A673 (cell line): ENCODE measurements at regions not wholly inside any gene's neighbourhood (a gene's known extent, or its start where the extent isn't known, plus 50 kb on each side); places are given as distances from the start of the nearest gene placed in this dataset.

Experiments
- BruUV-seq: library from RNA; stranded (reverse); fragments of 400-500 nt; replicated peaks from 2 replicates; lab custom pipeline; 2021; lab: Mats Ljungman, UMichigan
- CTCF ChIA-PET: fragments of 300-600 bp; sonication (Branson Sonifier 250); formaldehyde crosslinking; loops from one replicate; lab custom pipeline; 2022; ENCODE audit warnings: antibody characterized with exemption; lab: Charles Lee
- POLR2A ChIA-PET: fragments of 300-600 bp; sonication (Branson Sonifier 250); formaldehyde crosslinking; loops from one replicate; lab custom pipeline; 2022; ENCODE audit warnings: antibody characterized with exemption; ENCODE audit not compliant: low non-redundant PET; lab: Charles Lee
- DNase-seq: peaks from one replicate; pipeline ENCODE4 v3.0.0-alpha.2; 2015; ENCODE audit warnings: low spot score
- H3K27ac ChIP-seq: fragments of 200-600 bp; sonication (generic); 2 replicates; pipeline ENCODE4 v1.5.1; 2016; ENCODE audit warnings: mixed run types, low read depth, mild to moderate bottlenecking, mixed read lengths, antibody characterized with exemption, low read length; ENCODE audit not compliant: poor library complexity, severe bottlenecking
- H3K27me3 ChIP-seq: fragments of 200-600 bp; sonication (generic); replicated peaks from 2 replicates; pipeline ENCODE4 v1.6.1; 2017; ENCODE audit warnings: mixed run types, low read depth, mild to moderate bottlenecking, mixed read lengths, antibody characterized with exemption, low read length; ENCODE audit not compliant: insufficient read depth, poor library complexity
- H3K36me3 ChIP-seq: fragments of 200-600 bp; sonication (generic); 2 replicates; pipeline ENCODE4 v1.6.1; 2016; ENCODE audit warnings: mixed run types, mild to moderate bottlenecking, mixed read lengths, antibody characterized with exemption, low read length; ENCODE audit not compliant: insufficient read depth, poor library complexity, severe bottlenecking
- H3K4me1 ChIP-seq: fragments of 200-600 bp; sonication (generic); 2 replicates; pipeline ENCODE4 v1.6.1; 2017; ENCODE audit warnings: mixed run types, mild to moderate bottlenecking, mixed read lengths, antibody characterized with exemption, low read length; ENCODE audit not compliant: insufficient read depth, poor library complexity, severe bottlenecking
- H3K4me3 ChIP-seq: fragments of 200-600 bp; sonication (generic); 2 replicates; pipeline ENCODE4 v1.5.1; 2016; ENCODE audit warnings: low read depth, mixed run types, mild to moderate bottlenecking, mixed read lengths, low read length; ENCODE audit not compliant: poor library complexity, severe bottlenecking
- H3K9me3 ChIP-seq: fragments of 200-600 bp; sonication (generic); 2 replicates; pipeline ENCODE4 v1.6.1; 2016; ENCODE audit warnings: mixed run types, low read depth, mild to moderate bottlenecking, mixed read lengths, antibody characterized with exemption, low read length; ENCODE audit not compliant: poor library complexity, severe bottlenecking
- EZH2 ChIP-seq: fragments of 200-600 bp; sonication (generic); IDR thresholded peaks from 2 replicates; pipeline ENCODE4 v1.6.1; 2017; ENCODE audit warnings: borderline replicate concordance, low read depth, mild to moderate bottlenecking, mixed read lengths, antibody characterized with exemption, low read length; ENCODE audit not compliant: poor library complexity, severe bottlenecking
- intact Hi-C: fragments of 100-400 bp; cut with micrococcal nuclease; formaldehyde crosslinking; loops from one replicate; pipeline ENCODE4 v1.10.0; 2022; ENCODE audit not compliant: unreplicated experiment
- TF ChIP-seq, protein P1 (sequence below): fragments of 300-800, 200-600 bp; sonication (generic); conservative IDR thresholded peaks from 2 replicates; pipeline ENCODE4 v1.5.1; 2017; ENCODE audit warnings: low read depth, mild to moderate bottlenecking, antibody characterized with exemption, low read length, moderate library complexity, mixed read lengths

DNA sequence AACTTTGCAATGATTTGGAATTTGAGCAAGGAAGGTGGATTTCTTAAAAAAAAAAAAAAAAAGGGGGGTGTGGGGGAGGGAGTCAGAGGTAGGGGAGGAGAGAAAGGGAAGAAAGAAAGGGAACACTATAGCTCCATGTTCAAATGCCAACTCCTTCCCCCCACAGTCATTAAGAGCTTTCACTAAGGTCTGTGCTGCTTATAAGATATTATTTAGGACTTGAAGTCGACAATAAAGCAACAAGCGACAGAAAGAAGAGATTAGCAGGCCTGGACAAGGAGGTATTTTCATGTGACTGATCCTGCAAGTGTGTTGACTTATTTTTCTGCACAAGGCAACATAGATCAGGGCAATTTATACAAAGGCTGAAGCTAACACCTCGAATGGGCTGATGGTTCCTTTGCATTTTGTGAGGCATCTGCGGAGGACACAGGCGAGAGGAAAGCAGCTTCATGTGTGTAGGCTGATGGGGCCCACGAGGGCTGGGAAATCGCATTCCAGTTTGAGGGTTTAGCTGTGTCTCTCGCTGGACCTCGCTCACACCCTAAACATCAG, 382.0 kb downstream of the SOX11 start:
- H3K9me3 ChIP-seq, result no peaks in the 10 kb centered on the region
- TF ChIP-seq EZH2, result no peak
- TF ChIP-seq, protein P1, sequence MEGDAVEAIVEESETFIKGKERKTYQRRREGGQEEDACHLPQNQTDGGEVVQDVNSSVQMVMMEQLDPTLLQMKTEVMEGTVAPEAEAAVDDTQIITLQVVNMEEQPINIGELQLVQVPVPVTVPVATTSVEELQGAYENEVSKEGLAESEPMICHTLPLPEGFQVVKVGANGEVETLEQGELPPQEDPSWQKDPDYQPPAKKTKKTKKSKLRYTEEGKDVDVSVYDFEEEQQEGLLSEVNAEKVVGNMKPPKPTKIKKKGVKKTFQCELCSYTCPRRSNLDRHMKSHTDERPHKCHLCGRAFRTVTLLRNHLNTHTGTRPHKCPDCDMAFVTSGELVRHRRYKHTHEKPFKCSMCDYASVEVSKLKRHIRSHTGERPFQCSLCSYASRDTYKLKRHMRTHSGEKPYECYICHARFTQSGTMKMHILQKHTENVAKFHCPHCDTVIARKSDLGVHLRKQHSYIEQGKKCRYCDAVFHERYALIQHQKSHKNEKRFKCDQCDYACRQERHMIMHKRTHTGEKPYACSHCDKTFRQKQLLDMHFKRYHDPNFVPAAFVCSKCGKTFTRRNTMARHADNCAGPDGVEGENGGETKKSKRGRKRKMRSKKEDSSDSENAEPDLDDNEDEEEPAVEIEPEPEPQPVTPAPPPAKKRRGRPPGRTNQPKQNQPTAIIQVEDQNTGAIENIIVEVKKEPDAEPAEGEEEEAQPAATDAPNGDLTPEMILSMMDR, result no peak
- H3K27me3 ChIP-seq, result no peaks in the 10 kb centered on the region
- CTCF ChIA-PET, result interaction anchor here (1.0 kb wide), 1 partner anchor 40 kb away, joined by 3 read pairs; no protein-coding TSS in a partner anchor
- no peak overlapping the region for H3K27ac ChIP-seq
- H3K4me3 ChIP-seq, result no peak overlapping the region
- intact Hi-C loops, result no loop called here
- DNase-seq, result no peak
- POLR2A ChIA-PET, result no interaction called here
- no peaks in the 10 kb centered on the region for H3K4me1 ChIP-seq
- H3K36me3 ChIP-seq, result no peaks in the 10 kb centered on the region
- no TSS peak for BruUV-seq

DNA sequence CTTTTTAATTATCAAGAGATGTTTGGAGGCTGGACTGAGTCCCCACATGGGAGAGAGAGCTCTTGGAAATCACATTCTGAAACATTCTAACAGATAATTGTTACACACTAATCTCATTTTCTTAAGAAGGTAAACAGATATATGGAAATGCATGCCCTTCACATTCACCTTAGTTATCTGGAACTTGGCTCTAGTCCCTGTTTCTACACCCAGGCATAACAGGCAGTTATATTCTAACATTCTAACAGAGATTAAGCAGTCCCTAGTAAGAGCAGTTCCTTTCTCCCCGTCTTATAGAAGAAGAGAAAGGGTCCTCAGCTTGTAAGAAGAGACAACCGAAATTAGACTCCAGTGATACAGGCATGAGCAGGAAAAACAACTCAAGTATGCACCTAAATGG, 385.4 kb downstream of the SOX11 start:
- CTCF ChIA-PET, result no interaction called here
- POLR2A ChIA-PET, result no interaction called here
- H3K27ac ChIP-seq, result no peak overlapping the region
- intact Hi-C loops, result no loop called here
- H3K4me1 ChIP-seq, result peaks cover 9% of the 10 kb centered on the region
- no peak for TF ChIP-seq EZH2
- TF ChIP-seq, protein P1, result no peak
- H3K27me3 ChIP-seq, result no peaks in the 10 kb centered on the region
- BruUV-seq, result no TSS peak
- H3K9me3 ChIP-seq, result no peaks in the 10 kb centered on the region
- H3K4me3 ChIP-seq, result no peak overlapping the region
- H3K36me3 ChIP-seq, result no peaks in the 10 kb centered on the region
- no peak for DNase-seq

DNA sequence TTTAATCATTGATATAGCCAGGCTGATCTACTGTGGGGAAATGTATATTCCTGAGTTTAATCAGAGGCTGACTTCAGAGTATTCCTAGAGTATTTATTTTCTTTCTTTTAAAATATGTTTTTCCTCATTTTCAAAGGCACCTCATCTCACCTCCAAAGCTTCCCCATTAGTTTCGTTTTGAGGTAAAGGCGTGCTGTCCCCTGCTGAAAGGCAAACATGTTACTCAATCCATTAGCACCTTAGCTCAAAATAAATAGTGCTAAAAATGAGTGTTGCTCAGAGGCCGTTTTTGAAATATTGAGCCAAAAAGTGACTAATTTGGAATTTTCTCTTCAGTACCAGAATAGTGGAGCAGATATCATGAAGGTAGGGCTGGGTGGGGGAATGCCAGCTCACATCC, 386.2 kb downstream of the SOX11 start:
- H3K27ac ChIP-seq, result no peak overlapping the region
- DNase-seq, result no peak
- intact Hi-C loops, result no loop called here
- no peaks in the 10 kb centered on the region for H3K36me3 ChIP-seq
- peaks cover 17% of the 10 kb centered on the region for H3K4me1 ChIP-seq
- CTCF ChIA-PET, result no interaction called here
- no peaks in the 10 kb centered on the region for H3K27me3 ChIP-seq
- no peak overlapping the region for H3K4me3 ChIP-seq
- no peak for TF ChIP-seq EZH2
- TF ChIP-seq, protein P1, result no peak
- no TSS peak for BruUV-seq
- no peaks in the 10 kb centered on the region for H3K9me3 ChIP-seq
- POLR2A ChIA-PET, result no interaction called here
